Endothelial cell of umbilical vein (primary cell): ENCODE measurements at regions not wholly inside any gene's neighbourhood (a gene's known extent, or its start where the extent isn't known, plus 50 kb on each side); places are given as distances from the start of the nearest gene placed in this dataset.

Experiments
- BruUV-seq: library from RNA; stranded (reverse); fragments of 400-500 nt; replicated peaks from 2 replicates; lab custom pipeline; 2021; lab: Mats Ljungman, UMichigan
- CTCF ChIA-PET: fragments of 300-600, 350-600 bp; sonication (Branson Sonifier 250); formaldehyde crosslinking; loops from one replicate; lab custom pipeline; 2021; ENCODE audit warnings: antibody characterized with exemption, inconsistent platforms; lab: Charles Lee
- POLR2A ChIA-PET: fragments of 300-600, 350-600 bp; sonication (Branson Sonifier 250); formaldehyde crosslinking; loops from one replicate; lab custom pipeline; 2021; ENCODE audit warnings: antibody characterized with exemption, inconsistent platforms; lab: Charles Lee
- DNase-seq: peaks from one replicate; pipeline ENCODE4 v3.0.0-alpha.2; 2011; ENCODE audit warnings: low read depth, low spot score
- FAIRE-seq: peaks from 2 replicates; lab custom pipeline; 2011; peaks lifted over from hg19 to GRCh38; lab: Jason Lieb, UNC
- H2AFZ ChIP-seq: 2 replicates; pipeline ENCODE4 v1.6.0; 2012; ENCODE audit warnings: low read depth, low read length, control low read depth, inconsistent platforms
- H3K27ac ChIP-seq: 2 replicates; pipeline ENCODE4 v1.5.1; 2011; ENCODE audit warnings: low read depth, mild to moderate bottlenecking, control low read depth, low read length, moderate library complexity; ENCODE audit not compliant: insufficient read depth
- H3K27me3 ChIP-seq, 2 experiments: 2 replicates each; pipeline versions ENCODE4 v1.6.0 to v1.6.1; 2011; ENCODE audit warnings: low read length in 2 of 2, mixed read lengths in 1 of 2; ENCODE audit not compliant: control insufficient read depth in 2 of 2, insufficient read depth in 2 of 2
- H3K36me3 ChIP-seq, 2 experiments: 2 replicates in 1 of 2; 3 replicates in 1 of 2; pipeline ENCODE4 v1.5.1; 2011; ENCODE audit warnings: low read length in 2 of 2, mild to moderate bottlenecking in 1 of 2, moderate library complexity in 1 of 2; ENCODE audit not compliant: control insufficient read depth in 2 of 2, insufficient read depth in 2 of 2; ENCODE audit errors: extremely low read depth in 1 of 2
- H3K4me1 ChIP-seq: 3 replicates; pipeline ENCODE4 v1.5.1; 2011; ENCODE audit warnings: mild to moderate bottlenecking, low read length; ENCODE audit not compliant: control insufficient read depth, insufficient read depth; ENCODE audit errors: extremely low read depth
- H3K4me2 ChIP-seq: 2 replicates; pipeline ENCODE4 v1.6.1; 2011; ENCODE audit warnings: low read length, control low read depth, mixed read lengths; ENCODE audit not compliant: insufficient read depth
- H3K4me3 ChIP-seq, 3 experiments: fragments of 200-600 bp in 1 of 3; sonication (generic), shearing (Covaris generic) in 1 of 3; replicated peaks in 1 of 3; 2 replicates each; pipeline ENCODE4 v1.5.1; 2011 to 2016; ENCODE audit warnings: control low read depth in 3 of 3, low read length in 3 of 3, mild to moderate bottlenecking in 2 of 3, inconsistent platforms in 1 of 3, low read depth in 1 of 3, moderate library complexity in 1 of 3; ENCODE audit not compliant: insufficient read depth in 1 of 3
- H3K79me2 ChIP-seq: 2 replicates; pipeline ENCODE4 v1.6.0; 2012; ENCODE audit warnings: low read length, inconsistent platforms; ENCODE audit not compliant: control insufficient read depth, insufficient read depth
- H3K9ac ChIP-seq: replicated peaks from 2 replicates; pipeline ENCODE3; 2011; ENCODE audit warnings: low read length, control low read depth; ENCODE audit not compliant: insufficient read depth; ENCODE audit errors: extremely low read depth
- H3K9me1 ChIP-seq: replicated peaks from 3 replicates; pipeline ENCODE4 v1.6.0; 2011; ENCODE audit warnings: mild to moderate bottlenecking, low read length; ENCODE audit not compliant: control insufficient read depth, insufficient read depth; ENCODE audit errors: extremely low read depth
- H3K9me3 ChIP-seq: replicated peaks from 2 replicates; pipeline ENCODE4 v1.5.1; 2012; ENCODE audit warnings: low read length, inconsistent platforms; ENCODE audit not compliant: control insufficient read depth, insufficient read depth
- H4K20me1 ChIP-seq: replicated peaks from 2 replicates; pipeline ENCODE3; 2011; ENCODE audit warnings: mild to moderate bottlenecking, low read length; ENCODE audit not compliant: control insufficient read depth, insufficient read depth; ENCODE audit errors: extremely low read depth
- CTCF ChIP-seq, 2 donors: IDR thresholded peaks; 1 replicate in 1 of 2; 2 replicates in 1 of 2; pipeline ENCODE4 v1.5.1; 2011; ENCODE audit warnings: low read length in 2 of 2, mild to moderate bottlenecking in 2 of 2, moderate library complexity in 2 of 2, control low read depth in 1 of 2, inconsistent platforms in 1 of 2, low read depth in 1 of 2; ENCODE audit not compliant: insufficient read depth in 1 of 2; ENCODE audit errors: extremely low read depth in 1 of 2
- EZH2 ChIP-seq: IDR thresholded peaks from 2 replicates; pipeline ENCODE4 v1.6.1; 2012; ENCODE audit warnings: borderline replicate concordance, low read depth, mild to moderate bottlenecking, moderate library complexity, low read length, inconsistent platforms; ENCODE audit not compliant: severe bottlenecking
- FOS ChIP-seq: IDR thresholded peaks from 2 replicates; pipeline ENCODE4 v1.6.1; 2011; ENCODE audit warnings: mild to moderate bottlenecking, low read length, moderate library complexity, borderline replicate concordance; ENCODE audit not compliant: insufficient read depth
- GATA2 ChIP-seq: IDR thresholded peaks from 2 replicates; pipeline ENCODE4 v1.7.0; 2011; ENCODE audit warnings: low read depth, mild to moderate bottlenecking, moderate library complexity, mixed read lengths, low read length; ENCODE audit not compliant: insufficient read length, insufficient read depth
- JUN ChIP-seq: IDR thresholded peaks from 2 replicates; pipeline ENCODE4 v1.6.1; 2011; ENCODE audit warnings: borderline replicate concordance, low read depth; ENCODE audit not compliant: insufficient read length, insufficient read depth
- MAX ChIP-seq: IDR thresholded peaks from 2 replicates; pipeline ENCODE4 v1.6.1; 2011; ENCODE audit not compliant: insufficient read depth, insufficient read length
- MYC ChIP-seq: IDR thresholded peaks from one replicate; pipeline ENCODE4 v1.6.1; 2011; ENCODE audit warnings: mild to moderate bottlenecking, low read depth, low read length
- POLR2A ChIP-seq: IDR thresholded peaks from 2 replicates; pipeline ENCODE4 v1.6.1; 2012; ENCODE audit warnings: low read depth, mild to moderate bottlenecking, control low read depth, low read length
- POLR2AphosphoS5 ChIP-seq: IDR thresholded peaks from 2 replicates; pipeline ENCODE4 v1.6.1; 2012; ENCODE audit warnings: low read depth, mild to moderate bottlenecking, control low read depth, low read length, moderate library complexity; ENCODE audit not compliant: insufficient read depth
- dilution Hi-C: fragments of 300-500 bp; cut with MboI; formaldehyde crosslinking; loops from one replicate; pipeline ENCODE4 v1.15.0; 2019; ENCODE audit warnings: low sequenced_read_pairs; ENCODE audit not compliant: extremely low pct_ligation_motif_present
- intact Hi-C: fragments of 100-400 bp; cut with micrococcal nuclease; formaldehyde crosslinking; loops from one replicate; pipeline ENCODE4 v1.10.0; 2022

- H3K9ac ChIP-seq = no peak overlapping the region
- H3K4me3 ChIP-seq = no peak overlapping the region
- DNase-seq (peak; percentile 24), FAIRE-seq (no peak)
- dilution Hi-C loops (no loop called here), intact Hi-C loops (no loop called here)
- H3K9me1 ChIP-seq = no peaks in the 10 kb centered on the region
- no peaks in the 10 kb centered on the region for H3K4me1 ChIP-seq
- POLR2A ChIA-PET = no interaction called here
- H3K27me3 ChIP-seq = peaks cover 4 to 6% of the 10 kb centered on the region in 2 experiments
- TF ChIP-seq GATA2 (no peak), FOS (no peak), MYC (no peak), MAX (no peak), JUN (no peak), POLR2A (no peak), POLR2AphosphoS5 (no peak), EZH2 (no peak), CTCF (IDR thresholded peaks at IDR 0.05; ENCODE audit: extremely low read depth in 1 of 2, insufficient read depth in 1 of 2, low read depth in 1 of 2, low read length in 2 of 2) (no peak)
- H3K27ac ChIP-seq = no peak overlapping the region
- no peaks in the 10 kb centered on the region for H3K9me3 ChIP-seq
- no peaks in the 10 kb centered on the region for H3K79me2 ChIP-seq
- H2AFZ ChIP-seq = no peak overlapping the region
- BruUV-seq = no TSS peak
- CTCF ChIA-PET = no interaction called here
- no peaks in the 10 kb centered on the region for H4K20me1 ChIP-seq
- H3K4me2 ChIP-seq = no peak overlapping the region
- H3K36me3 ChIP-seq = no peaks in the 10 kb centered on the region
These were observed 246.0 kb upstream of the CXCR4 start for GRCh38 chr2:136363900-136364299.
